ENCODE measurements at regions not wholly inside any gene's neighbourhood (a gene's known extent, or its start where the extent isn't known, plus 50 kb on each side); places are given as distances from the start of the nearest gene placed in this dataset.

- no peak overlapping the region for H2BK15ac ChIP-seq (ENCODE audit: low read depth, low read length)
- H3K27ac ChIP-seq (ENCODE audit: insufficient read depth, low read length) = no peak overlapping the region
- H3K23ac ChIP-seq (ENCODE audit: low read depth, low read length) = no peak overlapping the region
- H2BK120ac ChIP-seq (ENCODE audit: low read depth, low read length) = no peak overlapping the region
- H3K56ac ChIP-seq (ENCODE audit: extremely low read depth, insufficient read depth, low read length) = no peak overlapping the region
- no peak overlapping the region for H3K4me3 ChIP-seq (ENCODE audit: insufficient read depth, low read depth, low read length)
- TF ChIP-seq POLR2A (IDR thresholded peaks at IDR 0.05; ENCODE audit: low read depth, low read length) (no peak), MAZ (IDR thresholded peaks at IDR 0.05; ENCODE audit: borderline replicate concordance, low read depth, low read length) (no peak), SMC3 (IDR thresholded peaks at IDR 0.05; ENCODE audit: low read depth, low read length) (no peak), CHD1 (IDR thresholded peaks at IDR 0.05; ENCODE audit: low read depth, low read length) (no peak)
- H2AK9ac ChIP-seq (replicated peaks; ENCODE audit: low read depth, low read length, poor library complexity) = no peak overlapping the region
- H3K18ac ChIP-seq (ENCODE audit: low read depth, low read length) = no peak overlapping the region
- no peaks in the 10 kb centered on the region for H3K27me3 ChIP-seq (ENCODE audit: control insufficient read depth, insufficient read depth, low read length)
- ATAC-seq (ENCODE audit: low read depth) (no peak), DNase-seq (no peak)
- no peak overlapping the region for H3K14ac ChIP-seq (replicated peaks; ENCODE audit: low read depth, low read length)
- no peak overlapping the region for H2AK5ac ChIP-seq (ENCODE audit: low read depth, low read length)
- H4K20me1 ChIP-seq (ENCODE audit: insufficient read depth, low read length) = no peaks in the 10 kb centered on the region
- BruUV-seq (replicated peaks) = no TSS peak
- dilution Hi-C loops (cut with HindIII; ENCODE audit: low sequenced_read_pairs, unreplicated experiment) = no loop called here
- no peak overlapping the region for H3K4ac ChIP-seq (ENCODE audit: low read depth, low read length)
- H3K36me3 ChIP-seq (ENCODE audit: control insufficient read depth, insufficient read depth, low read length) = no peaks in the 10 kb centered on the region
- H3K79me1 ChIP-seq (ENCODE audit: low read depth in 1 of 2, low read length in 2 of 2) = no peaks in the 10 kb centered on the region
- no peaks in the 10 kb centered on the region for H3K4me1 ChIP-seq (ENCODE audit: control insufficient read depth, insufficient read depth, low read length)
- no CpG with 5 or more reads among the region's 7 CpGs for WGBS, 2 experiments (ENCODE audit: extremely low coverage in 2 of 2, insufficient read length in 1 of 2)
- in situ Hi-C loops (cut with MboI; ENCODE audit: low sequenced_read_pairs) = no loop called here
- H4K8ac ChIP-seq (ENCODE audit: low read depth in 2 of 2, low read length in 2 of 2) = no peak overlapping the region
- CTCF ChIA-PET = no interaction called here
- POLR2A ChIA-PET (ENCODE audit: unreplicated experiment) = no interaction called here
- no peak overlapping the region for H2BK5ac ChIP-seq (ENCODE audit: low read depth, low read length, poor library complexity, severe bottlenecking)
- H3K4me2 ChIP-seq (ENCODE audit: low read depth, low read length) = no peak overlapping the region
- no peak overlapping the region for H3K9ac ChIP-seq (ENCODE audit: low read depth, low read length)
- no peak overlapping the region for H4K5ac ChIP-seq (ENCODE audit: low read depth, low read length)
- H2BK20ac ChIP-seq (ENCODE audit: low read depth, low read length) = no peak overlapping the region
- H2AFZ ChIP-seq (replicated peaks; ENCODE audit: low read length, poor library complexity) = no peak overlapping the region
- peaks cover 1% of the 10 kb centered on the region; the same call in 1 of the 2 replicates for H3K9me3 ChIP-seq (ENCODE audit: control insufficient read depth, insufficient read depth, low read length)
- H4K91ac ChIP-seq (ENCODE audit: insufficient read depth, low read depth, low read length) = no peak overlapping the region
- H3K9me1 ChIP-seq (ENCODE audit: insufficient read depth, low read length) = no peaks in the 10 kb centered on the region
- intact Hi-C loops (cut with micrococcal nuclease) = no loop called here
These were observed 326.1 kb upstream of the SKOR2 start for GRCh38 chr18:47577520-47577919.
